GM21786 (cell line): ENCODE measurements at regions not wholly inside any gene's neighbourhood (a gene's known extent, or its start where the extent isn't known, plus 50 kb on each side); places are given as distances from the start of the nearest gene placed in this dataset.

ENCODE experiments used
- ATAC-seq: cut with Tn5 transposase; IDR thresholded peaks from one replicate; pipeline ENCODE4 v1.9.1; 2021; ENCODE audit not compliant: unreplicated experiment

DNA sequence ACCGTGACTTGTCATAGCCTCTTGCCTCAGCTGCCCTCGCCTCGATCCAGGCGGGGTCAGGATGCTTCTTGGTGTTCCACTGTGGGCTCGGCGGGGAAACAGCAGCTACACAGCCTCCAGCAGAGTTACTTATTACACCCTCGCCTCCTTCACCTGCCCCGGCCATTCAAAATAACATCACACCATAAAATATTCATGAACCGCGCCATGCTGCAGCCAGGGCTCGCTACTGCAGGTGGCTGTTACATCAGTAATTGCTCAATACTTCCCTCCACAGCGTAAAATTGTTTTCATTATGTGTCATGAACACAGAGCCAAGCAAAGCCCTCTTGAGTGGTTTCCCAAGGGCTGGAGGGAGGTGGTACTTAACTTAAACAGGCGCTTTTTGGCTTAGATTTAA, 241.5 kb upstream of the SP8 start:
- ATAC-seq = no peak

GRCh38 chr7:21028599-21028998, 241.9 kb upstream of the SP8 start:
- no peak for ATAC-seq

- ATAC-seq = no peak
Measured at GRCh38 chr7:21029006-21029405, 242.3 kb upstream of the SP8 start.

DNA sequence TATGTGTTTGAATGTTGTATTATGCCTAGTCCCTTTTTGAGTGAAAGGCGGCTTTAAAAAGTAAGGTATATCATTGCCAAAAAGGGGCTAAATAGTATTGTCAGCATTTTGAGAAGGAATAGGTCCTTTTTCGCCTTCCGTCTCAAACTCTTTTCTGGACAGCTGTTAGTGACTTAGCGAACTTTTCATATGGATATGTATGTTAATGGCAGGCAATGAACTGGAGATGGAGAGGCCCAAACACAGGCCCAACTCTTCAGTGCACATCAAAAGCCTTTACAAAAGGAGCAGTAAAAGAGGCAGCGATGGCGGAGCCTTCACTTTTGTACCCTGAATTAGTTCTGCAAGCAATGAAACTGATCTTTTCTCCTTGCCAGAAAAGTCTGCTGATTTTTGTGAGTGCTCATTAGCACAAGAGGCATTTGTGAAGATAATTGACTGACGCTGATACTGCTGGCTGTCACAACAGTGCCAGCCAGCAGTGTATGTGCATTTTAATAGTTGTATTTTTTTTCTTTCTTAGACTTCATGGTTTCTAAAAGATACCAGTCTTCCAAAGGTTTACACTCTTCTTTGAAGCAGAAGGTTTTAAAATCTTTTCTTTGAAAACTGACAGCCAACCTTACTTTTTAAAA, 243.7 kb upstream of the SP8 start:
- ATAC-seq = no peak

- ATAC-seq = no peak
Measured at GRCh38 chr7:21041252-21041651, 254.6 kb upstream of the SP8 start.

GRCh38 chr7:21041666-21042065, 255.0 kb upstream of the SP8 start:
- ATAC-seq = no peak

GRCh38 chr7:21044384-21044783, 257.7 kb upstream of the SP8 start:
- ATAC-seq = no peak

- no peak for ATAC-seq
Measured at GRCh38 chr7:21044913-21045568, 258.4 kb upstream of the SP8 start.

DNA sequence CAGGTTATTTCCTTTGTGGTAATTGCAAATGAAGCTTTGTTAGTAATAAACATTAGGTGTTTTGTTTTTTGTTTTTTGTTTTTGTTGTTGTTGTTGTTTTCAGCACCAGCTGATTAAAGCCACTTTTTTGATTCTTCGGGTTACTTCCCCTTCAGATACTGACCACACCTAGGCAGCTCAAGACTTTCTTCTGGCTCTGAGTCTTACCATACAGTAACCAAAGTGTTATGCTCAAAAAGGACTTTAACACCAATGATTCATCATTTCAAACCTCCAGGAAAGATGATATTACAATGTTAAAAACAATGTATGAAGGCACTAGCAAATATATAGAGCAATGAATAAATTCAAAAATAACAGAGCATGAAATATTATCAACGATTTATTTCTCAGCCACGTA, 265.2 kb upstream of the SP8 start:
- ATAC-seq = no peak

DNA sequence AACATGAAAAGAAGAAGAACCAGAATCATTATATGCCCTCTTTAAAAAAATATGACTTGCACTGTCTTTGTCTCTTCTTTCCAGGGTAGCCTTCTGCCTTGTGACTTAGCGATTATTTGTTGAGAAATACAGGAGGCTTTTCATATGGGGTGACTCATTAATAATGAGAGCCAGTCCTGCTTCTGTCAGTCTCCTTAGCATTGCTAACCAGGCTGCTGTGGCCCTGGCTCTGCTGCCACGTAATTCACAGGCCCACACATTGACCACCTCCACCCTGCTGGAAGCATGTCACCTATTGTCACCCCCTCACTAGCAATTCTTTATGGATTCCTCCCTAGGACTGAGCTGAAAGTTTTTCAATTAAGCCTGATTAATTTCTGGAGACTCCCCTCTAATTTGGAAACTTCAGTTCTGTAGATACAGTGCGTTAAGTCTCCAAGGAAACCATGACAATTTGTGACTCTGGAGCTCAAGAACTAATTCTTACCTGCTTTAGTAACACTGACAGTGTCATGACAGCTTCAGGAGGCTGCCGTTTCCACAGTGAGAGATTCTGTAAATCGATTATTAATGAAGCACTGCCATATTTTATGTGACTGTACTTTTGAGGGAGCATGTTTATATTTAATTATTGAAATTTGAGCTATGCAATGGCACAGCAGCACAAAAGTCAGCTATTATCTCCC, 267.9 kb upstream of the SP8 start:
- no peak for ATAC-seq

DNA sequence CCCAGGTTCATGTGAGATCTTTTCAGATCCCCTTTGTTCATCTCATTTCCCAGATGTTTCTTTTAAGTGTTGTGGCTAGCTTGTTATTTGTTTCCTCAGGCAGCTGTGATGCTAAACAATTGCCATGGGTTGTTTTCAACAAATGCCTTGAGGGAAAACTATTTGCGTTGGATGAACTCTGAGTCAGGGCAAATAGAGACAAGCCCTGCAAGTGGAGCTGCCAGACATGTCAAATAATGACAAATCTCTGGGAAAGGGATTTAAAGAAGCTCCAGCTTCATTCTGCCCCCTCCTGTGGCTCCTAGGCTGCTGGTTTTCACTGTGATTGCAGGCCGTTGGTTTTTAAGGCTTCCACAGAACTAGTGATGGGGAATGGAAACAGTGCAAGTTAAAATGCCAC, 272.4 kb upstream of the SP8 start:
- ATAC-seq = no peak

DNA sequence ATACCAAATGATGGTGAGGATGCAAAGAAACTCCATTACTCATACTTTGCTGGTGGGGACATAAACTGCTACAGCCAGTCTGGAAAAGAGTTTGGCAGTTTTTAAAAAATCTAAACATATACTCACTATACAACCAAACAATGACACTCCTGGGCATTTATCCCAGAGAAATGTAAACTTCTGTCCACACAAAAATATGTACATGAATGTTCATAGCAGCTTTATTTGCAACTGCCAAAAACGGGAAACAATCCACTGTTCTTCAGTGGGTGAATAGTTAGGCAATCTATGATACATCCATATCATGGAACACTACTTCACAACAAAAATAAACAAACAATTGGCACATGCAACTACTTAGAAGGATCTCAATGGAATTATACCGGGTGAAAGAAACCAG, 276.4 kb upstream of the SP8 start:
- ATAC-seq = no peak

DNA sequence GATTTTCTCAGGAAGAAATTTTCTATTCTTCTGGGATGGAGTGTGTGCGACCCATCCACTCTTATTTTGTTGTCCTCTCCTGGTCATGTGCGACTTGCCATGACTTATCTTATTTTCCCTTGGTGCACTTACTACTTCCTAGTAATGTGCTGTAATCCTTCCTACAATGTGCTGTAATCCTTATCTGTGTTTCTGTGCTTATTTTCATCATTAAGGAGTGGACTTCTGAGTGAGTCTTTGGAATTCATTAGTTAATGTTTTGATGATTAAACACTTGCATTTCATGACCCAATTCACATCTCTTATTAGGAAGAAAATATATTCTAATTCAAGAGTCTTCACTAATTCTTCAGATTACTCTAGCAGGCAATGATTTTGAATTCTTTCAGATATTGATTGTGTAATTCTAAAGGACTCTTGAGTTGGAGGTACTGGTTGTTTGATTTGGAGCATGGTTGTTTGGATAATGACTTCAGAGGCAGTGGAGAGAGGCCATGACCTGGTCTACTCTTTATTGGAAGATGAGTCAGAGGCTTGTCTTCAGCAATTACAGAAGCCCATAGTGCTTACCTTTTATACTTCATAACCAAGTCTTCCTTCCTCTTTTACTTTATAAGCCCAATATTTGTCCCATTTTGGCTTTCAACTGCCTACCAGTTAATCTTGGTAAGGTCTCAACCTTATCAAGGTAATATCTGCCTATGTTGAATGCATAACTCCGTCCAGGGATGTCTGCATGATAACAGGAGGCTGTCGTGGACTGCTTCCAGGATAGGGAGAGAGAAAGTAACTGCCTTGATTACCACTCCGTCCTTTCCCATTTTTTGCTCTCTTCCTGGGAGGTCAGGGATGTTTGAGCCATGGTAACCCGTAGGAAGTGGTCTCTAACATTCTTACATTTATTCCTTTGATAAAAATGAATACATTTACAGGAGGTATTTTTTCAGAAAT, 278.3 kb upstream of the SP8 start:
- ATAC-seq = no peak

DNA sequence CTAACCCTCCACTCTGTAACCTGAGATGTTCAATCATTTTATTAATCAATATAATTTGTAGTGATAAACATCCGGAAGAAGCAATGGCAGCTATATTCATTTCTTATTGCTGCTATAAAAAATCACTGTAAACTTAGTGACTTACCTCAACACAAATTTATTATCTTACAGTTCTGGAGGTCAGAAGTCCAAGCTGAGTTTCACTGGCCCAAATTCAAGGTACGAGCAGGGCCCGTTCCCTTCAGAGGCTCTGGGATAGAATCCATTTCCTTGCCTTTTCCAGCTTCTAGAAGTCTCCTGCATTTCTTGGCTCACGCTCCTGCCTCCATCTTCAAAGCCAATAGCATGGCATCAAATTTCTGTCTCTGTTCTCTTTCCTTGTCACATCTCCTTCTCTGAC, 279.5 kb upstream of the SP8 start:
- ATAC-seq = no peak

GRCh38 chr7:21067216-21067615, 280.5 kb upstream of the SP8 start:
- no peak for ATAC-seq

- ATAC-seq = no peak
Measured at GRCh38 chr7:21070571-21071090, 283.9 kb upstream of the SP8 start.

DNA sequence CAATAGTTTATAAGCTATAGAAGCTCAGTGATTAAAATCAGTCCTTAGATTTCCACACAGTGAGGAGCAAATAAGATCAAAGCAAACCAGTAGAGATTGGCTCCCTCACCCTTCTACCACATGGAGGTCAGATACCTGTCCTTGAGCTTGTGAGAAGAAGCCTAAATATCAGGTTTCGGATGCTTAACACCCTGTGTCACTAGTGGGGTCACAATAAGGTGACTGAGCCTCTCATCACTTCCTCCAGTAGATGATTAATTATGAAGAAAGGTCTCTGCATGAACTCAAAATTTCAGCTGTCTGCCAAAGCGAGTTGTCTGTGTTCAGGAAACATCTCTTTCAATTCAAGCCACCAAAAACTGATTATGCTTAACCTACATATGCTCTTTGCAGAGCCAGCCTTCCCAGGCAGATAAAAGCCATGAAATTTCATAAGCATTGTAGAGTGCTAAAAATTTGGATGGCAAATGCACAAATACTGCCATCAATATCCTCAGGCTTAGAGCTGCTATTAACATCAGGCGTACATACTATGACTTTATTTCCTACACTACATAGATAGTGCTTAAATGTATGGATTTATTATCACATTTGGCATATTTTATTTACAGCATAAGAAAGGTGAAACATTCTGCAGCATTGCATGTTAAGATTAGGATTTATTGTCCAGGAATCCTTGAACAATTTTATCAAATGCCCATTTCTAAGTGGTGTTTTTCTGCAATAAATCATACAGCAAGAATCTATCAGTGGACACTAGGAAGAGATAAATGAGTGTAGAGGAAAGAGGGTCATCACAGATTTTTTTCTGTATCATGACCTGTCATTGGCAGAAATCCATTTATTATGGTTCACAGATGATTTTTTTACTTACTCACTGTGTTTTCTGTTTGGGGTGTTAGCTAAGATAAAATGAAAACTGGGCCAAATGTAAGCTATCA, 285.1 kb upstream of the SP8 start:
- ATAC-seq = peak; percentile 72

DNA sequence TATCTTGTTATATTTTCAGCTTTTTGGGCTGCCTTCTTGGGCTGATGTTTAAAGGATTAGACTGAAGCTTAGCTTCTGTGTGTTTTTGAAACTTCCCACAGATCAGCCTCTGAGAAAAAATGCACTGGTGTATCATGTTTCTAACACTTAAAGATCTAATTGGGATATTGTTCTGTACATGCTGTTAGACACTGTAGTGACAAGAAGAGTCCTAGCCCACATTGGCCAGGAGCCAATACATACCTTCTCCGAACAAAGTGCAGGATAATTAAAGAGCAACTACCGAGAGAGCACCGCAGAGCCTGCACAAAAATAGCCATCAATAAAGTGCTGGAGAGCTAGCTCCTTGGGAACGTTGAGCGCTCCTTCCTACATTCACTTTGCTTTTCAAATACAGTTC, 289.4 kb upstream of the SP8 start:
- no peak for ATAC-seq

GRCh38 chr7:21076574-21076973, 289.9 kb upstream of the SP8 start:
- ATAC-seq = no peak

DNA sequence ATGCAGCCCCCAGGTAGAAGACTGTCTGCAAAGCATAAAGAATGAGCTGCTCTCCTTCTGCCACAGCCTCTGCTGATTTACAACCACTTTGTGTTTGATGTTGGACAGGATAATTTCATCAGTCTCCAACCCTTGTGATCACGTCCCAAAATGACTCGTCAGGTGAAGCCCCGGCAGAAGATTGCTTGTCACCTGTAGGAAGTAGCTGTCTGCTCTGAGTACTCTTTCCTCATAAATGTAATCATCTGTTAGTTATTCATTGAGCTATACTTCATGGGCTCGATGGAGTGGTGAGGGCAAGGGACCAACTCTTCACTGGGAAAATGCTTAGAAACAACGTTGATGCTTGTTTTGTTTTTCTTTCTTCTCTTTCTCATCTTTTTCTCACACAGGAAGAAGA, 290.9 kb upstream of the SP8 start:
- ATAC-seq = no peak
